ENCODE measurements at regions not wholly inside any gene's neighbourhood (a gene's known extent, or its start where the extent isn't known, plus 50 kb on each side); places are given as distances from the start of the nearest gene placed in this dataset.
"Not testable (repeated sequence)": the region's sequence is repeated elsewhere in the genome, so short reads cannot be mapped to it uniquely, and the experiment has no call there.

DNA sequence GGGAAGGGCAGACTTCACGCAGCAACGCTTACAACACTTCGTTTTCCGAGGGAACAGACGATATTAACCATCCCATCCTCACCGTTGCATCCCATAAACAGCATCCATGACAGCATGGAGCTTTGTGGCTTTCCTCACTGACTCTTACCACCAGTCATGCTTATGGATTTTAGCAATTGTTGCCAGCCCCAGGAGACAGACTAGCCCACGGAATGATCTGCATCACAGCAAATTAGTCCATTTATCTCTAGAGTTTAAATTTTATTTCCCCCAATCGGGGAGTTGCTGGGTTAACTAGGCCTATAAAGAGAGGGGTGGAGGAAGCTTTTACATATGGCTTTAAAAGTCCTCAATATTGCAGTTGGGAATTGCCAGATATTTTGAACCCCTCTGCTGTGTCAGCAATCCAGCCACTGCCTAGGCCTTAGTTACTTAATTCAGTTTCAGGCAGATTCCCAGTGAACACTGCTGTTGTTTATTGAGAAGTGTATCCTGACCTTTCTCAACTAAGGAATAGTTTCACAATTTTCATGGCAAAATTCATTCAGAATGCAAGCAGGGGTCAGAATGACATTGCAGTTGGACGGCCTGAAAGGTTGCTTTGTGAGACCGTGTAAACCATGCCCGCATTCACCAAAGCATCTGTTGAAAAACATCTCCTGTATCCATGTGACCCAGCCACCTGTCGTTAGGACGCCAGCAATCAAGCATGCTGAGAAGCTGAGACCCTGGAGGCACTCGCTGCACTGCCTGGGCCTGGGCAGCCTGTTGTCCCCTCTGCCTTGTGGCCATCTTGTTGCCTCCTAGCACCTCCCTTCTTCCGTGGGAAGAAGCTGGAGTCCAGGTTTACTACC is 397.4 kb upstream of the TPM1 start:
- Mint-ChIP-seq H3K36me3 (ENCODE audit: low read depth) (peaks cover 2% of the 10 kb centered on the region), H3K27ac (peak overlapping the region; percentile 80), H3K4me1 (ENCODE audit: low read depth) (peaks cover 48% of the 10 kb centered on the region), H3K9me3 (no peaks in the 10 kb centered on the region), H3K4me3 (no peak overlapping the region), H3K27me3 (peaks cover 1% of the 10 kb centered on the region)
- intact Hi-C loops (cut with micrococcal nuclease) = no loop called here

DNA sequence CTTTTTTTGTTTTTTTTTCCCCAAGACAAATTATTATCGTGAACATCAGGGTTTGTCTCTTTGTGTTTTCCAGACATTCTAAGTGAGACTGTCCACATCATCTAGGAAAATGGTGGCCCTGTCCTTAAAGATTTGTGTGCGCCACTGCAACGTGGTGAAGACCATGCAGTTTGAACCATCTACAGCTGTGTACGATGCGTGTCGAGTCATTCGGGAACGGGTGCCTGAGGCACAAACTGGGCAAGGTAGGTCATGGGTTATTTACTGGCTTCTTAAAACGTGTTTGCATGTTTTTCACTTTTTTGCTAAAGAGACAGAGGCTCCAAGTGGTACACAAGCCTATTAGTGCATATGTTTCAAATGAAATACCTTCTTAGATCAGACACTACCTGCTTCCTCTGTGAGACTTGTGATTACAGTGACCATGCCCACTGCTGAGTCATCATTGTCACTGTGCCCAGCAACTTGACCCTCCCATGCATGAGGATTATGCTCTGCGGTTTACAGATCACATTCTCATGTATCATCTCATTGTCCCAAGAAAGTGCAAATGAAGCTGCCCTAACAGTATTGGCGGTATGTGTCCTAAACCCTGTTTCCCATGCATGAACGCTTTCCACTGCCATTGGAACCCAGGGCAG is 395.2 kb upstream of the TPM1 start:
- no peaks in the 10 kb centered on the region for H3K9me3 Mint-ChIP-seq
- H3K4me1 Mint-ChIP-seq (ENCODE audit: low read depth) = peaks cover 58% of the 10 kb centered on the region
- intact Hi-C loops (cut with micrococcal nuclease) = no loop called here
- H3K4me3 Mint-ChIP-seq = no peak overlapping the region
- H3K36me3 Mint-ChIP-seq (ENCODE audit: low read depth) = peaks cover 5% of the 10 kb centered on the region
- H3K27me3 Mint-ChIP-seq = peaks cover 1% of the 10 kb centered on the region
- peak overlapping the region; percentile 80 for H3K27ac Mint-ChIP-seq

DNA sequence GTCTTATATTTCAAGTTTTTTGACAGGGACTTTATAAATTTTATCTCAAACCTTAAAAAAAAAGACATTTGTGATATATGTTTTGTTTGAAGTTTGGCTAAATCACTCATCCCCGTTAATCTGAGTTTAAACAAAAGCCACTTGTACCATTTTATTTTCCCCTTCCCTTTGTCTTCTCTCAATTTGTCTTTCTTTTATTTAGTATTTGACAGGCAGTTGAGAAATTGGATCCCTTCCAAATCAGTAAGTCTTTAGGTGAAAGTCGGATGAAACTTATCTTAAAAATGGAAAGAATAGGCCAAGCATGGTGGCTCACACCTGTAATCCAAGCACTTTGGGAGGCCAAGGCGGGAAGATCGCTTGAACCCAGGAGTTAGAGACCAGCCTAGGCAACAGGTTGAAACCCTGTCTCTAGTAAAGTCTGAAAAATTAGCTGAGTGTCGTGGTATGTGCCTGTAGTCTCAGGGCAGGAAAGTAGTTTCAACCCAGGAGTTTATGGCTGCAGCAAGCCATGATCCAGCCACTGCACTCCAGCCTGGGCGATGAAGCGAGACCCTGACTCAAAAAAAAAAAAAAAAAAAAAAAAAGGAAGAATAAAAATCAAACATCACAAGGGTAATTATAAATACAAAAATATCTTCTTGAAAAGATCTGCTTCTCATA is 394.6 kb upstream of the TPM1 start:
- Mint-ChIP-seq H3K4me3 (no peak overlapping the region), H3K9me3 (no peaks in the 10 kb centered on the region), H3K36me3 (ENCODE audit: low read depth) (peaks cover 5% of the 10 kb centered on the region), H3K27me3 (peaks cover 1% of the 10 kb centered on the region), H3K27ac (peak overlapping the region; percentile 80), H3K4me1 (ENCODE audit: low read depth) (peaks cover 62% of the 10 kb centered on the region)
- intact Hi-C loops (cut with micrococcal nuclease) = no loop called here

DNA sequence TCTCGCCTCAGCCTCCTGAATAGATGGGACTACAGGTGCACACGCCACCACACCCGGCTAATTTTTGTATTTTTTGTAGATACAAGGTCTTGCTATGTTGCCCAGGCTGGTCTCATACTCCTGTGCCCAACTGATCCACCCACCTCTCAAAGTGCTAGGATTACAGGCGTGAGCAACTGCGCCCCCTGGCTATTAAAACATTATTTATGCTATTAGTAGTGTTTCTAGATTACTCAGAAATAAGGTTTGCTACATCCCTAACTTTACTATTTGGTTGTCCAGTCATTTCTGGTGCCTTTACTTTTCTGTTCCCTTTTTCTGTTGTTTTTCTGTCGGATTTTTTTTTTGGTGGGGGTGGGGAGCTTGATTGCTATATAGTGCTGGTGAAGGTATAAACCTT is 393.6 kb upstream of the TPM1 start:
- Mint-ChIP-seq H3K36me3 (ENCODE audit: low read depth) (peaks cover 6% of the 10 kb centered on the region), H3K27me3 (peaks cover 1% of the 10 kb centered on the region), H3K4me3 (no peak overlapping the region), H3K4me1 (ENCODE audit: low read depth) (peaks cover 66% of the 10 kb centered on the region), H3K27ac (peak overlapping the region; percentile 90), H3K9me3 (no peaks in the 10 kb centered on the region)
- intact Hi-C loops (cut with micrococcal nuclease) = no loop called here

DNA sequence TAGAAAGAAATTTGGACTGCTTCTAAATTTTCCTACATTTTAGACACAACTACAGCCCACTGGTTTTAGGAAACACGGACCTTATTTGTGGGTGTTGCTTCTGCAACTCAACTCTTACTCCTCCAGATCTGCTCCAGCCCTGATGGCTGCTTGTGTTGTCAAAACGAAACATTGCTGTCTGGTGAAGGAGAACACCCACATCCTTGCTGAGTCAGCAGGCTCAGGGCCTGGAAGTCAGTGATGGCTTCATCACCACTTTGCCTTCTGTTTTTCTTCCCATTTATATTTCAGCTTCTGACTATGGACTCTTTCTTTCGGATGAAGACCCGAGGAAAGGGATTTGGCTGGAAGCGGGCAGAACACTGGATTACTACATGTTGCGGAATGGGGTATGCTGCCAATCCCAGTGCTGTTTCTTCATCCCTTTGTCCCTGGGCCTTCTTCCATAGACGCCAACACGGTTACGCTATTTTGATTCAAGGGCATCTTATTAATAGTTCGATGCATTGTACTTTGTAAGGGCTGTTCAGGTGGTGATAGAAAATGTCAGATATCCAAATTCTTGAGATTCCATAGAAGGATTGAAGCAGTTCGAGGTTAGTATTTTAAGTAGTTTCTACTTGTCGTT is 392.6 kb upstream of the TPM1 start:
- peaks cover 62% of the 10 kb centered on the region for H3K4me1 Mint-ChIP-seq (ENCODE audit: low read depth)
- H3K9me3 Mint-ChIP-seq = no peaks in the 10 kb centered on the region
- H3K27ac Mint-ChIP-seq = peak overlapping the region; percentile 90
- H3K4me3 Mint-ChIP-seq = peak overlapping the region; percentile 66
- intact Hi-C loops (cut with micrococcal nuclease) = no loop called here
- peaks cover 16% of the 10 kb centered on the region for H3K36me3 Mint-ChIP-seq (ENCODE audit: low read depth)
- H3K27me3 Mint-ChIP-seq = peaks cover 1% of the 10 kb centered on the region

DNA sequence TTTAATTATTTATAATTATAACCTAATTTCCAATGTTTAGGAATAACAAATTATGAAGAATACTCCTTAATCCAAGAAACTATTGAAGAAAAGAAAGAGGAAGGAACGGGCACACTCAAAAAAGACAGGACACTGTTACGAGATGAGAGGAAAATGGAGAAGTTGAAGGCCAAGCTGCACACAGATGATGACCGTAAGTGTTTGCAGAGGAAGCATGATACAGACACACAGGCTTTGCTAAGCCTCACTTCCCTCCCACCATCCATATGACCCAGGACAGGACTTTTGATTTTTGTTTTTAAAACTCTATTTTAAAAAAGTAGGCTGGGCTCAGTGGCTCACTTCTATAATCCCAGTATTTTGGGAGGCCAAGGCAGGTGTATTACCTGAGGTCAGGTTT is 389.4 kb upstream of the TPM1 start:
- intact Hi-C loops (cut with micrococcal nuclease) = no loop called here
- Mint-ChIP-seq H3K36me3 (ENCODE audit: low read depth) (peaks cover 39% of the 10 kb centered on the region), H3K4me1 (ENCODE audit: low read depth) (peaks cover 74% of the 10 kb centered on the region), H3K27me3 (no peaks in the 10 kb centered on the region), H3K4me3 (no peak overlapping the region), H3K27ac (peak overlapping the region; percentile 90), H3K9me3 (no peaks in the 10 kb centered on the region)

DNA sequence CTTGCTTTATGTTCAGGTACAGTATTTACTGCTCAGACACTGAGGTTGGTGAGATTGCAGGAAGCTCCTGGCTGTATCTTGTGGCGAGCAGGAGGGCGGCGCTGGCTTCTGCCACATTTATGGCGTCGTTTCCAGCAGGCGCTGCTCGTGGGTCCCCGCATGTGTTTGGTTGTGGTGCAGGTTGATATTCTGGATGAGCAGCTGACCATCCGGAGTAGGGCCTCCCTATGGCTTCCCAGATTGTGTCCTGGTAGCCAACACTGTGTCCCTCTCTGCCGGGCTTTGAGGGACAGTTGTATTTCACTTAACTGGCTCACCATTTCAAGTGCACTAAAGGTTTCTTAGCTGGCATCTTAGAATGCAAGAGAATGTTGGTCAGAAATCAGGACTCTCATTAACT is 386.5 kb upstream of the TPM1 start:
- Mint-ChIP-seq H3K4me1 (ENCODE audit: low read depth) (peaks cover 70% of the 10 kb centered on the region), H3K27ac (no peak overlapping the region), H3K27me3 (no peaks in the 10 kb centered on the region), H3K4me3 (no peak overlapping the region), H3K36me3 (ENCODE audit: low read depth) (peaks cover 48% of the 10 kb centered on the region), H3K9me3 (no peaks in the 10 kb centered on the region)
- intact Hi-C loops (cut with micrococcal nuclease) = no loop called here

DNA sequence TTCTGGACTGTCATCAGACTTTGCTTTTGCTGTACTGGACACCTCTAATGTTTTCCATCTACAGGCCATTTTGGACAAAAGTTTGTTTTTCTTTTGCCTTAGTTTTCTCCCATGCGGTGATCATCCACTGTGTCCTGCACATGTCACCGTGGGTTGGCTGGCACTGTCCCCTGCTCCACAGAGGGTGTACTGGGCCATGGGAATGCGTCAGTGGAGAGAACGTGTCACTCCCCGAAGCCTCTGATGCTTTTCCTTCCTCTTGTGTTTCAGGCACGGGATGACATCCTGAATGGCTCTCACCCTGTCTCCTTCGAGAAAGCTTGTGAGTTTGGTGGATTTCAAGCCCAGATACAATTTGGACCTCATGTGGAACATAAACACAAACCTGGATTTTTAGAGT is 385.0 kb upstream of the TPM1 start:
- H3K4me3 Mint-ChIP-seq; H3K27me3 Mint-ChIP-seq; H3K9me3 Mint-ChIP-seq; intact Hi-C loops (cut with micrococcal nuclease): not testable (repeated sequence)
- Mint-ChIP-seq H3K27ac (peak overlapping the region; percentile 79), H3K36me3 (ENCODE audit: low read depth) (peaks cover 48% of the 10 kb centered on the region), H3K4me1 (ENCODE audit: low read depth) (peaks cover 57% of the 10 kb centered on the region)

DNA sequence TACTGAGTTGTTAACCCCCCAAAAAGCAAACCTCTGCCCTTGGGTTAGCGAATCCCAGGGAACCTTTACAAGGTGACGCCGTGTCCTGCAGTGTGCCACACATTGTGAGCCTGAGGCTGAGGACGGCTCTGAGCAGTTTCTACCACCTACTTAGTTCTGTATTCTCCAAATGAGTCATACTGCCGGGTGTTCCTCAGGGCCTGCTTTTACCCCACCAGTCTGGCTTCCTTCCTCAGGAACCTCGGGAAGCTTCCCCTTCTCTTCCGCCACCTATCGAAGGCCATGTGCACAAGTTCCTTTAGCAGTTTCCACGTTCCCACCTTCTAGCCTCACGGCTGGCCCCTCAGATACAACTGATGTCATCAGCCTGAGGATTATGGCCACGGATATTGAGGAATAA is 384.0 kb upstream of the TPM1 start:
- Mint-ChIP-seq H3K27me3 (no peaks in the 10 kb centered on the region), H3K27ac (peak overlapping the region; percentile 79), H3K9me3 (no peaks in the 10 kb centered on the region), H3K36me3 (ENCODE audit: low read depth) (peaks cover 48% of the 10 kb centered on the region), H3K4me3 (no peak overlapping the region), H3K4me1 (ENCODE audit: low read depth) (peaks cover 47% of the 10 kb centered on the region)
- intact Hi-C loops (cut with micrococcal nuclease) = no loop called here

DNA sequence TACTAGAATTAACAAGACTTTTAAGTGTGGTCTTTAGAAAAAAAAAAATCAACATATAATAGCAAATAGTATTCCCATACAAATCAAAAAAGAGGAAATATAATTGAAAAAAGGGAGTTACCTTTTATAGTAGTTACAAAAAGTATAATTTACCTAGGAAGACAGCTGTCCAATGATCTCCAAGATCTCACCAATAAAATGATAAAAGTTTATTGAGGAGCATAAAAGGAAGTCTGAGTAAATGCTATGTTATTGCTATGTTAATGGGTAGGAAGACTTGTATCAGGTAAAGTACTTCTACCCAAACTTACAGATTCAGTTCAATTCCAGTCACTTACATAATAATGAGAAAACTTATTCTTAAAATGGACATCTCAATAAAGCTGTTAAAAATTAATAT is 379.0 kb upstream of the TPM1 start:
- intact Hi-C loops (cut with micrococcal nuclease) = no loop called here
- H3K4me1 Mint-ChIP-seq (ENCODE audit: low read depth) = peaks cover 14% of the 10 kb centered on the region
- H3K9me3 Mint-ChIP-seq = no peaks in the 10 kb centered on the region
- no peak overlapping the region for H3K27ac Mint-ChIP-seq
- H3K36me3 Mint-ChIP-seq (ENCODE audit: low read depth) = peaks cover 20% of the 10 kb centered on the region
- no peaks in the 10 kb centered on the region for H3K27me3 Mint-ChIP-seq
- no peak overlapping the region for H3K4me3 Mint-ChIP-seq

DNA sequence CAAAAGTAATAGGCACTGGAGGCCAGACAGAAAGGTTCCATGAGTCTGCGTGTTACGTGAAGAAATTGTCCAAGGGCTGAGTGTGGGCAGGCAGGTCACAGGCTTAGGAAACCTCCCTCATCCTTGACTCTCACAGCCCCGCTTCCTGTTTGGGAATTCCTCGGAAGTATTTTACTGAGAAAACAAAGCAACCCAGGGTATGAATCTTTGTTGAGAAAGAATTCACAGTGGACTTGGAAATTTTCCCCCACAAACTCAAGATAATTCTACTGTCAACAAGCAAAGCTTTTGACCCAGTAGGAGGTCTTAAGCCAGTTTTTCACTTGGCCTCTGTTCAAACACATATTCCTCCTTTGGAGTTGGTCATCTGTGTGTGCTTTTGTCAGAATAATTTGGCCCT is 377.1 kb upstream of the TPM1 start:
- Mint-ChIP-seq H3K9me3 (peaks cover 6% of the 10 kb centered on the region), H3K4me1 (ENCODE audit: low read depth) (peaks cover 4% of the 10 kb centered on the region), H3K27me3 (no peaks in the 10 kb centered on the region), H3K27ac (no peak overlapping the region), H3K4me3 (no peak overlapping the region), H3K36me3 (ENCODE audit: low read depth) (peaks cover 12% of the 10 kb centered on the region)
- intact Hi-C loops (cut with micrococcal nuclease) = no loop called here

DNA sequence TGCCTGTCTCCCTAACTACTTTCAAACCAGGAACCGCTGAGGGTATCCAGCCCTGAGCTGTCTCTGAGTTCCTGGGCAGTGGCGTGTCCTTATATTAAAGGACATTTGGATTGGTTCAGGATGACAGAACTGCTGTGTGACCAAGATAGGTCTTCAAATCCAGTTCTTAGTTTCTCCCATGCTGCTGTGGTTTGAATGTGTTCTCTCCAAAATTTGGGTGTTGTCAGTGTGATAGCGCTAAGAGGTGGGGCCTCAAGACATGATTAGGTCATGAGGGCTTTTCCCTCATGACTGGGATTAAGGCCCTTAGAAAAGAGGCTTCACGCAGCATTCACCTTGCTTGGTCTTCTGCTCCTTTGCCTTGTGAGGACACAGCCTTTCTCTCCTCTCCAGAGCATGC is 376.5 kb upstream of the TPM1 start:
- H3K27me3 Mint-ChIP-seq = no peaks in the 10 kb centered on the region
- H3K27ac Mint-ChIP-seq = no peak overlapping the region
- peaks cover 8% of the 10 kb centered on the region for H3K36me3 Mint-ChIP-seq (ENCODE audit: low read depth)
- H3K9me3 Mint-ChIP-seq = peaks cover 10% of the 10 kb centered on the region
- no peaks in the 10 kb centered on the region for H3K4me1 Mint-ChIP-seq (ENCODE audit: low read depth)
- no peak overlapping the region for H3K4me3 Mint-ChIP-seq
- intact Hi-C loops (cut with micrococcal nuclease) = no loop called here

DNA sequence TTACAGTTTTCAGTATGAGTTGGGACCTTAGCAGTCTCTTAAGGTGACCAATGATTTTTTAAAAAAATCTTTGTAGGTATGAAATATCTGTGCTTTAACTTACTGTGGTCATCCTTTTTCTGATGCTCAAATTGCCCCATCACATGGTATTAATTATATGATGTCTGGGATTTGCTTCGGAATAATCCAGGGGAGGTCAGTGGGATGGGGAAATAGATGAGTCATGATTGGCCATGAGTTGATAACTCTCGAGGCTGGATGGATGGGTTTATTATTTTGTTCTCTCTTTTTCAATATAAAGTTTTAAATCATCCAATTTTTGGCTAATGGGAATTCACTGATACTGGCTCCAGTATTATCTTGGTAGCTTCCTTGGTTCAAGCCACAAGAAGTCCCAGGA is 370.3 kb upstream of the TPM1 start:
- intact Hi-C loops (cut with micrococcal nuclease) = no loop called here
- Mint-ChIP-seq H3K36me3 (ENCODE audit: low read depth) (peaks cover 18% of the 10 kb centered on the region), H3K4me3 (no peak overlapping the region), H3K27ac (no peak overlapping the region), H3K9me3 (peaks cover 10% of the 10 kb centered on the region), H3K27me3 (no peaks in the 10 kb centered on the region), H3K4me1 (ENCODE audit: low read depth) (no peaks in the 10 kb centered on the region)

DNA sequence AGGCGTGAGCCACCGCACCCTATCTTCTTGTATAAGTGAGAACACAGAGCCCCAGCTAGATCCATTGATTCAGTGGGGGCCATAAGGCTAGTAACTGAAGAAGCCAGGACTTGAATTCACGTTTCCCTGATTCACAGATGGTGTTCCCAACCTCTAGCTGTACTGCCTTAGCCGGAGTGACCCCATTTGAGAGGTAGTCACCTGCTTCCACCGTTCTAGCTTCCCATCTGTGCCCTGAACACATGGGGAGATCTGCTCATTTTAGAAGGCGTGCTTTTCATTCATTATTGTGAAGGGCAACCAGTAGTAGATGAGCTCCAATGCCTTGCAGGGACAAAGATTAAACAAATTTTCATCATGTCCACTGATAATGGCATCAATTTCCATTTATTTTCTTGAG is 365.7 kb upstream of the TPM1 start:
- Mint-ChIP-seq H3K36me3 (ENCODE audit: low read depth) (peaks cover 18% of the 10 kb centered on the region), H3K4me1 (ENCODE audit: low read depth) (no peaks in the 10 kb centered on the region), H3K4me3 (no peak overlapping the region), H3K9me3 (peaks cover 7% of the 10 kb centered on the region), H3K27me3 (no peaks in the 10 kb centered on the region), H3K27ac (no peak overlapping the region)
- intact Hi-C loops (cut with micrococcal nuclease) = no loop called here
